GM12873 (cell line): ENCODE measurements at regions not wholly inside any gene's neighbourhood (a gene's known extent, or its start where the extent isn't known, plus 50 kb on each side); places are given as distances from the start of the nearest gene placed in this dataset.

Experiments
- TF ChIP-seq, protein P1 (sequence below): IDR thresholded peaks from 2 replicates; pipeline ENCODE4 v1.5.1; 2012; ENCODE audit warnings: low read depth, mild to moderate bottlenecking, moderate library complexity, low read length, control low read depth; ENCODE audit not compliant: insufficient read depth; ENCODE audit errors: missing control alignments

DNA sequence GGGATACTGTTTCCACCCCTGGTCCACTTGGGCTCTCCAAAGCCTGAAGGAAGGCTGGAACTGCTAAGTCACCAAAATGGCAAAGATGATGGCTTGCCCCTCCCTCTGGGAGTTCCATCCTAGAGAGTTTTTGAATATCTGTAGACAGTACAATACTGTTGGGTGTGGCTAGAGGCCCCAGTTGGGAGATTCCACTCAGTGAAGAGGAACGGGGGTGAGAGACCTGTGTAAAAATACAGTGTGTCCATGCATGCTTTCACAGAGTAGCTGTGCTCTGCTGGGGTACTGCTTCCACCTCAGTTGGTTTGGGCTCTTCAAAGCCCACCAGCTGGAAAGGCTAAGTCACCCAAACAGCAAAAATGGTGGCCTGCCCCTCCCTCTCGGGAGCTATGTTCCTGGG, 109.8 kb upstream of the APOOL start:
- TF ChIP-seq, protein P1, sequence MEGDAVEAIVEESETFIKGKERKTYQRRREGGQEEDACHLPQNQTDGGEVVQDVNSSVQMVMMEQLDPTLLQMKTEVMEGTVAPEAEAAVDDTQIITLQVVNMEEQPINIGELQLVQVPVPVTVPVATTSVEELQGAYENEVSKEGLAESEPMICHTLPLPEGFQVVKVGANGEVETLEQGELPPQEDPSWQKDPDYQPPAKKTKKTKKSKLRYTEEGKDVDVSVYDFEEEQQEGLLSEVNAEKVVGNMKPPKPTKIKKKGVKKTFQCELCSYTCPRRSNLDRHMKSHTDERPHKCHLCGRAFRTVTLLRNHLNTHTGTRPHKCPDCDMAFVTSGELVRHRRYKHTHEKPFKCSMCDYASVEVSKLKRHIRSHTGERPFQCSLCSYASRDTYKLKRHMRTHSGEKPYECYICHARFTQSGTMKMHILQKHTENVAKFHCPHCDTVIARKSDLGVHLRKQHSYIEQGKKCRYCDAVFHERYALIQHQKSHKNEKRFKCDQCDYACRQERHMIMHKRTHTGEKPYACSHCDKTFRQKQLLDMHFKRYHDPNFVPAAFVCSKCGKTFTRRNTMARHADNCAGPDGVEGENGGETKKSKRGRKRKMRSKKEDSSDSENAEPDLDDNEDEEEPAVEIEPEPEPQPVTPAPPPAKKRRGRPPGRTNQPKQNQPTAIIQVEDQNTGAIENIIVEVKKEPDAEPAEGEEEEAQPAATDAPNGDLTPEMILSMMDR: no peak

GRCh38 chrX:84907324-84907968, 96.2 kb upstream of the APOOL start:
- TF ChIP-seq, protein P1: no peak

- TF ChIP-seq, protein P1: no peak
Observed at GRCh38 chrX:84909151-84909550, 94.5 kb upstream of the APOOL start.

GRCh38 chrX:84924624-84925023, 79.1 kb upstream of the APOOL start:
- TF ChIP-seq, protein P1: no peak

DNA sequence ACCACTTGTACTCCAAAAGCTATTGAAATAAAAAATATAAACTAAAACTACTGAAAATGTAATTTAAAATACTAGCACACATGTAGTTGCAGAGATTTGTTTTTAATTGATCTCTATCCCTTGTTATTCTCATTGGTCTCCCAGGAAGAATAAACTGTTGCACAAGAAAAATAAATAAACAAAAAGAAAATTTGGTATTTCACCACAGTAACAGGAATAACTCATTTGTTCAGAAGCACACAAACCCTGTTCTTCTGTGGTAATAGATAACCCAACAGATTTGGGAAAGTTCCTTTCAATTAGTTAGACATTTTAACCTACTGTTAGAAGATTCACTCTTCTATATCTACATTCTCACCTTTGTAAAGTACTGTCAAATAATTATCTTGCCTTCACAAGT, 70.9 kb upstream of the APOOL start:
- TF ChIP-seq, protein P1: no peak

DNA sequence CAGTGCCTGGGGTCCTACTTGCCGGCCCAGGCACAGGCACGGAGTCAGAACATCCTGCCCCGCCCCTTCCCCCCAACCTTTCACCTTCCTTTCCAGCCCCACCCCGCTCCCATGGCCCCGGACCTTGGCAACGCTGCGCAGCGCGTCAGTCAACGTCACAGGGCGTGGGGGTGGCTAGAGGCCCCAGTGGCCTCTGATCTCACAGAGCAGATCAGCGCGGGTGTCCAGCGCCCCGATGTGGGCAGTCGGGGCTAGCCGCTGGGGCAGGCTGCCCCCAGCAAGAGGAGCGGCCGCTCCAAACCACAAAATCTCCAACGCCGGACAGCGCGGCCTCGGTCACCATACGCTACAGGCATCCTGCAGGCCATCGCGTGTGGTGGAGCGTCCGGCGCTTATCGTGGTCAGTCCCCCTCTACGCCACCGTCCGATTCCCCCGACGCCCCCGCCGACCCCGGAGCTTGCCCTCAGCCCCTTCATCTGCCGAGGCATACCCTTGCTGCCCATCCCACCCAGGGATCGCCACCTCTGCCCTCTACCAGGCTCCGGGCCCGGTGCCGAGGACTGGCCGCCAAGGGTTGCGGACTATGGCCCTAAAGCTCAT, 69.6 kb upstream of the APOOL start:
- TF ChIP-seq, protein P1: no peak
